ENCODE measurements at regions not wholly inside any gene's neighbourhood (a gene's known extent, or its start where the extent isn't known, plus 50 kb on each side); places are given as distances from the start of the nearest gene placed in this dataset.

DNA sequence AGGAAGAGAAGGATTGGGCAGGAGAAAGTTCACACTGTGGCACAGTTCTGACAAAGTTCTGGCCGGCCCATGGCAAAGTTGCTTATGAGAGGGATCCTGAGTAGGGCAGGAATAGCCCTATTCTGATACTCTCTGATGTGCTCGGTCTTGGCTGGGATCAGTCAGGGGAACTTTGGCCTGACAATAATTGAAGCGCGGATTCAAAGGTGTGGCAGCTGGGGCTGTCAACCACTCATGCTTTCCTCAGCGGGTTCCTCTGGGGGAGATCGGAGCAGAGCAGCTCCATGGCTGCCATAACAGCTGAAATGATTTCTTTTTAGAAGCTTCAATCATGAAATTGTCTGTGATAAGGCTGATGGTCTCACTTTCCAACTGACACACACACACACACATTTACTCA is 714.1 kb downstream of the DHX35 start:
- in situ Hi-C loops (cut with MboI; ENCODE audit: low sequenced_read_pairs), result no loop called here

DNA sequence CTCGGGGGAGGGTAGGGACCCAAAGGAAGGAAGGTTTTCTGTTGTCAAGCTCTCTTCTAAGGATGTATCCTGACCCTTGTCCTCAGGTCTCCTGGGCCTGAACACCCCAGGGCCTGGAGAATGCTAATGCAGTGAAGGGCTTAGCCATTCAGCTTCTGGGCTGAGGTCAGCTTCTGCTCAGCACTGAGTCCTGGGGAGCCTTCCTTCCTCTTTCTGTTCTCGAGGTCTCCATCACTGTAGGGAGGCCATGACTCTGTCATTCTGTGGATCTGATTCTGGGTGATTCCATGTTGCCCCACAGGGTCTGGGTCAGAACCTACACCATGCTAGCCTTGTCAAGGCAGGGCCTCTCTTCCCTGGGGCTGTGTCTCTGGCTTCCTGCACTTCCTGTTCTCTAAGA is 712.7 kb downstream of the DHX35 start:
- in situ Hi-C loops (cut with MboI; ENCODE audit: low sequenced_read_pairs), result no loop called here

DNA sequence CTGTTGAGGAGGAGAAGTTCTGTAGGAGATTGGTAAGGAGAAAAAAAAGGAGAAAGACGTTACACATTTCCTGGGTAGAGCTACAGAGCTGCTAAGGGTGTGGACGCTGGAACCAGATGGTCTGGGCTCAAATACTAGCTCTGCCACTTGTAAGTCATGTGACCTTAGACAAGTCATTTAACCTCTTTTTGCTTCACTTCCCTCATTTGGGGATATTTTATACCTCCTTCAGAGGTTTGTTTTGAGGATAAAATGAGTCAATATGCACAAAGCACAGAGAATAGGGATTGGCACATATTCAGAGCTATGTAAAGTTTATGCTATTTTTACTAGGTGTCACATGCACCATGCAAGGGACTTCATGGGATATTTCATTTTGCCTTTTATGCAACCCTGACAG is 708.8 kb downstream of the DHX35 start:
- in situ Hi-C loops (cut with MboI; ENCODE audit: low sequenced_read_pairs), result no loop called here

DNA sequence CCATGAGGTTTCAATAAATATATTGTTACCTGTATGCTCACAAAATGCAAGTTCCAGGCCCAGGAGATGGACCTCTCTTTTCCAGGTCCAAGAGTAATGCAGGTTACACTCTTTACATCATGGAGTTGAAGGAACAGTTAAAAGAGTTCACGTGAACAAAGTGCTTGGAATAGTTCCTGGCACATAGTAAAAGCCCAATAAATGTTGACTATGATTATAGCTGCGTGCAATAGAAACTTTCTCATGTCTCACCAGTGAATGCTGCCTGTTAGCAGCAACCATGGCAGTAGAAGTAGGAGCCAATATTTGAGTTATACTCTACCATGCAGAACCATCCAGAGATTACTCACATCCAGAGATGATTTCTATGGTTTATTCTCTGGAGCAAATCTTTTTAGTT is 707.5 kb downstream of the DHX35 start:
- in situ Hi-C loops (cut with MboI; ENCODE audit: low sequenced_read_pairs), result no loop called here

DNA sequence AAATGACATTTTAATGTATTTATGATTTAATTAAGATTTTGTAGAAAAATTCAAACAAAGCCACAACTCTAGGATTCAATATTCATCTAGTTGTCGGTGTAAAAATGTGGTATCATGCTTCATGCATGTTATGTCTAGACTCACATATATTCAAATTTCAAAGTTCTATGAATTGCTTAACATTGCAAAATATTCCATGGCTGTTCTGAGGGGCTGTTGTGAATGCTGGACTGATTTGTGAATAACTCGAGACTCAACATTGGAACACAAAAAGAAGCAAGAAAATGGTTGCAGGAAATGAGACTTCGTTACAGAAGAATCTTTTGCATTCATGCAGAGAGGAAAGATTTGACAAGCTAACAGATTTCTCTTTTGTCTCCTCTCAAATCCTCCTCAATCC is 705.9 kb downstream of the DHX35 start:
- in situ Hi-C loops (cut with MboI; ENCODE audit: low sequenced_read_pairs), result no loop called here

DNA sequence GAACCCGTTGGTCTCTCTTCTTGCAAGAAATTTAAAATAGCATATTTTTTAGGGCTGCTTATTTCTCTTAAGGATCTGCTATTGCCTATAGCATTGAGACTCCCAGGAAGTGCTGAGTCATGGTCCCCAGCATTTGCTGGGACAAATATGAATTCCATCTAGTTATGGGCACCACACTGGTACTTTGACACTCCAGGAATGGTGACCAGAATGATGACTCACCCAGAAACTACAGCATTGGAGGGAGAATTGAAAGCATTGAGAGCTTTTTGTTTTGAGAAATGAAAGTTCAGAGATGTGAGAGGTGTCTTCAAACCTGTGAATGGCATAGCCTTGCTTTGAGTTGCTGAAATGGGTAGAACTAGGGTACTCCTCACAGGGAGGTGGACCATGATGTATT is 699.7 kb downstream of the DHX35 start:
- in situ Hi-C loops (cut with MboI; ENCODE audit: low sequenced_read_pairs), result no loop called here

DNA sequence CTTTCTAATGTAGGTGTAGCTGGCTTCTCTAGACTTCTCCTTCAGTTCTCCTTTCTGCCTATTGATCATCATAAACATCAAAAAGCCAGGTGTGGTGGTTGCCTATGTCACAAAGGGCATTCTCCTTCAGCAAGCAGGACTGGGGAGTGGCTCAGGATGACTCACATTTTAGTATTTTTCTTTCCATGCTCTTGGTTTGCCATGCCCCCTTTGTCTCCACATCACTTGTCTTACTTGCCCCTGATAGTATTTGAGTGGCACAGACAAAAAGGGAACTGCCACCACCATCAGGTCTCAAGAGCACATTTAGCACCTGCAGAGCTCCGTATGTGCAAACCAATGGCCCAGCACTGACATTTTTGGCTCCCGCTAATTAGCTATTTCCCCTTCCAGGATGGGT is 698.8 kb downstream of the DHX35 start:
- in situ Hi-C loops (cut with MboI; ENCODE audit: low sequenced_read_pairs), result no loop called here

DNA sequence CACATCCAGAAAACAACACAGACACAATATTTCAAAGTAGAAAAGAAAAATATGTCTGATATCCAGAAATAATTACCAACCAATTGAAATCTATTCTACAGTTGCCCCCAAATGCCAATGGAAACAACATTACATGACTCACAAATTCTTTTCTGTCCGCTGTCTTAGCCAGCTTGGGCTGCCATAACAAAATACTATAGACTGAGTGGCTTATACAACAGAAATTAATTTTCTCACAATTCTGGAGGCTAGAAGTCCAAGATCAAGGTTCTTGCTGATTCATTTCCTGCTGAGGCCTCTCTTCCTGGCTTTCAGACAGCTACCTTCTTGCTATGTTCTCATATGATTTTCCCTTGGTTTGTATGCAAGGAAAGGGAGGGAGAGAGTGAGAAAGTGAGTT is 698.1 kb downstream of the DHX35 start:
- in situ Hi-C loops (cut with MboI; ENCODE audit: low sequenced_read_pairs), result no loop called here

DNA sequence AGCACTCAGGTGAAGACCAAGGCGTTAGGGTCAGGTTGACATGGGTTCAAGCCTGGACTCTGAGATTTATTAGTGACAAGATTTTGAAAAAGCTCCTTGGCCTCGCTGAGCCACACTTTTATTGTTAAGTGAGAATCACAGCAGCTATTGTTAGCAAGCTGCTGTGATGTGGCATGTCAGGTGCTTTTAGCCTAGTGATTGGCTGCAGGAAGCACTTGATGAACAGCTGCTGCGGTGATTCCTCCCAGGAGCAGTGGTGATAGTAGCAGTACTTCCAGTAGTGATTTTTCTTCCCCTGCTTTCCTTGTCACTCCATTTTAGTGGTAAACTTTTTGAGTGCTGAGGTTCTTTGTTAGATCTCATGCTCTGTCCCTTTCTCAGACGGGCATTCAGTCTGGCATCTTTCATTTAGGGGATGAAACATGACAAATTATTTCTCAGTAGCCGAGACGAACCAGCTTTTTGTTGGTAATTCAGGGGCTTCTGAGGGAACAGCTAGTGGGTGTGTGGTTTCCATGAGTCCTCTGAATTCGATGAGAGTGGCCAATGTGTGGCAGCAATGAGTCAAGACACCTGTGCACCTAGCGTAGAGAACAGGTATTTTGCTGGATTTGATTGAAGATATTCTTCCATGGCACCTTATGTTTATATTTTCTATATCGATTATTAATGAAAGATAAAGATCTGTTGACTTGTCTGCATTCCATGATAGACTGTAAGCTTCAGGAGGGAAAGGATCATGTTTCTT is 696.7 kb downstream of the DHX35 start:
- in situ Hi-C loops (cut with MboI; ENCODE audit: low sequenced_read_pairs), result no loop called here

DNA sequence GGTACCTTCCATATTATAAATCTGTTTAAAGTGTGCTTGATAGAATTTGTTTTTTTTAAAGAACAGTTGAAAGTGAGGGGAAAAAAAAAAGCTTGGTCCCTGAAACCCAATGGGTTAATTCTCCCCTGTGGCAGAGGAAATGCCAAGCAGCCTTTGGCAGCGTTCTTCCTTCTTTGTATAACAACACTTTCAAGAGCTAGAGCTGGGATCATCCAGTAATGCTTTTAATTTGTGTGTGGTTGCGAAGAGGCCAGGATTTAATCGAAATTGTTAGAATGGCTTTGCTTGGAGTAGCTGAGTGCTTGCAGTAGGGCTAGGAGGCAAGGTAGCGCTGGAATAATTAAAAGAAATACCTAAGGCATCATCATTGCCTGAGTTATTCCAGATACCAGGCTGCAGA is 692.0 kb downstream of the DHX35 start:
- in situ Hi-C loops (cut with MboI; ENCODE audit: low sequenced_read_pairs), result no loop called here

DNA sequence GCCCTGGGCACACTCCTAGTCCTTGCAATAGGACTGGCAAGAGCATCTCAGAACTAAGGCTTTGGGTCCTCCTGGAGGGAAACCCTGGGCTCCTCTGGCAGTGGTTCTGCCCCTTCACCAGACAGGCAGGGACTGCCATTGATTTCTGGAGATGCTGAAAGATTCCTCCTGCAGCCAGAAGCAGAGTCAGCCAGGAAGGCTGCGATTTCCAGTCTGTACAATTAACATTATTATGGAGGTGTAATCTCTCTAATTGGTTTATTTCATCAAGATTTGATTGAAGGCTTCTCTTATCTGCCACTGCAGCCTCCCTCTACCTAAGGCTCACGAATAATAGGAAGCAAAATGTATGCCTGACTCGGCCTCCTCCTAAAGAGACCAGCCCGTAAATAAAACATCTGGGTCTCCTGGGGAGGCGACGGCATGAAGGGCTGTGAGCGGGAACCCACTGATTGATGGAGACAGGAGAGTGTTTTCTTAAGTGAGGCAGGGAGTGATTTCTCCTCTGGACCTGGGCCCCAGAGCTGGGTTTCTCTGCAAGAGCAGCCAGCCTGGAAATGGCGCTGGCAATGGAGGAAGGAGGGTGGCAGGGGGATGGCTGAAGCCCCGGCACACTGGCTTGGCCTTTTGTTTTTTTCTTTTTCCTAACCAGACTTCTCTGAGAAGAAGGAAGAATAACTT is 689.6 kb downstream of the DHX35 start:
- in situ Hi-C loops (cut with MboI; ENCODE audit: low sequenced_read_pairs), result no loop called here

DNA sequence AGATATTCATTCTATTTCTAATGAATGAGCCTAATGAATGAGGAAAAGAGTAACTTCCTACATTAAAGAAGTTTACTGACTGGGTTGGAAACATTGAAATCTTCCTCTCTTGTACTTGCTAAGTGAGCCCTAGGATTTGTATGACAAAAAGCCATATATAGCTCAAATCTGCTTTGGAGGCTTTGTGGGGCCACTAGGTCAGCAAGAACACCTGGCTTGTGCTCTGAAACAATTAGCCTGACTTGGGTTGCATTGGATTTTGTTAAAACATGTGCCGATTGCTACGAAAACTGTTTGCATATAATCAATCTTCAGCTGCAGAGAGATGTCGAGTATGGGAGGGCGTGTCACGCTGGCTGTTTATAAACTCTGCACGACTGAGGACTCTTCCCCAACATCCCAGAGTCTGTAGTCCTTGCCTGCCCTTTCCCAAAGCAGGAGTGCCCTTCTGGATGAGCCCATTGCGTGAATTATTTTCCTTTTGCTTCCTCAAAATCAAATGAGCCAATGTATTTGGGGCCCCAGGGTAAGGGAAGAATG is 684.8 kb downstream of the DHX35 start:
- in situ Hi-C loops (cut with MboI; ENCODE audit: low sequenced_read_pairs), result no loop called here

DNA sequence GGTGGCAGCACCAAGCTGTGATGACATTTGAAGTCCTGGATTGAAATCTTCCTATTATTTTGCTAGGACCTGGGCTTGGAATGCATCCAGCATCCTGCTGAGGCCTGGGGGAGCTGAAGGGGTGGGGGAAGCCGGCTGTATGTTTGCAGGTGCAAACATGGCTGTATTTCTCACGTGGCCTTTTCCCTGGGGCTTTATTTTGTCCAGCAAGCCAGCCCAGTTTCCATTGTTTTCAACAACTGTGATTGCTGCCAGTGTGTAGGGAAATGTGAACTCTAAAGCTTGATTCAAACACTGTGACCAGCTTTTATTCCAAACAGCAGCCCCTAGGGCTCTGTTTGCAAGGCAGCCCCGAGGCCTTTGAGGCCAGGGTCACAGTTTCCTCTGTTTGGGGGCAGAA is 683.0 kb downstream of the DHX35 start:
- in situ Hi-C loops (cut with MboI; ENCODE audit: low sequenced_read_pairs), result no loop called here

DNA sequence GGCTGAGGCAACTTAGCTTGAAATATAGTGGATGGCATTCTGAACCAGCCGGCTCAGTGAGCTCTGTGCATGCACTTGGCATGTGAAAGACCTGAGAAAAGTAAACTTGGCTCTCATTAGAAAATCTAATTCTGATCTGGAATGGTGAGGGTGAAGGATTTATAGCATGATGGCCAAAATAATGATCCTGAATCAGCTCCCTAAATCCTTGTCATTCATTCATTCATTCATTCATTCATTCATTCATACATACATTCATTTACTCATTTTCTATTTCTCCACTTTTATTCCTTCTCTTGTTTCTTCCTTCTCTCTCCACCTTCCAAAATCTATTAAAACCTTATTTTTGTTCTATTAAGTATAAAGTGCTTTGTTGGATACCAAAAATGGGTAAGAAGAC is 681.1 kb downstream of the DHX35 start:
- in situ Hi-C loops (cut with MboI; ENCODE audit: low sequenced_read_pairs), result no loop called here

DNA sequence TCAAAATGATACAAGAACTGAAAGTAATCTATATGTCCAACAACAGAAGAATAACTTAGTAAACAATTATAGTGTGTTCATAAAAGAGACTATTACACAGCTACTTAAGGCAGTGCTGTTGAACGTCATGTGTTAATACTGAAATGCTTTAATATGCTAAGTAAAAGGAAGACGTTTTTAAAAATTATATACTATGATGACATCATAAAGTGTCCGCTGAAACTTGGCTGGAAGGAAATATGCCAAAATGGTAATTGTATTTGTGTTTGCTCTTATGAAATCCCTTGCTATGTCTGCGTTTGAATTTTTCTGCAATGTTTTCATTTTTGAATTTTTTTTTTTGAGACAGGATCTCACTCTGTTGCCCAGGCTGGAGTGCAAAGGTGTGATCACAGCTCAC is 679.3 kb downstream of the DHX35 start:
- in situ Hi-C loops (cut with MboI; ENCODE audit: low sequenced_read_pairs), result no loop called here

DNA sequence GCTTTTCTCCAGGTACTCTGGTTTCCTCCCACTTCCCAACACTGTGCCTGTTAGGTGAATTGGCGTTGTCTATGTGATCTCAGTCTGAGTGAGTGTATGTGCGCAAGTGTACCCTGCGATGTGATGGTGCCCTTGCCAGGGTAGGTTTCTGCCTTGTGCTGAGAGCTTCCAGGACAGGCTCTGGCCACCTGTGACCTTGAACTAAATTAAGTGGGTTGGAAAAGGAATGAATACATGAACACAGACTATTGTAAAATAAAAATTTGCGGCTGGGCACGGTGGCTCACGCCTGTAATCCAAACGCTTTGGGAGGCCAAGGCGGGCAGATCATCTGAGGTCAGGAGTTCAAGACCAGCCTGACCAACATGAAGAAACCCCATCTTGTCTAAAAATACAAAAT is 678.0 kb downstream of the DHX35 start:
- in situ Hi-C loops (cut with MboI; ENCODE audit: low sequenced_read_pairs), result no loop called here

DNA sequence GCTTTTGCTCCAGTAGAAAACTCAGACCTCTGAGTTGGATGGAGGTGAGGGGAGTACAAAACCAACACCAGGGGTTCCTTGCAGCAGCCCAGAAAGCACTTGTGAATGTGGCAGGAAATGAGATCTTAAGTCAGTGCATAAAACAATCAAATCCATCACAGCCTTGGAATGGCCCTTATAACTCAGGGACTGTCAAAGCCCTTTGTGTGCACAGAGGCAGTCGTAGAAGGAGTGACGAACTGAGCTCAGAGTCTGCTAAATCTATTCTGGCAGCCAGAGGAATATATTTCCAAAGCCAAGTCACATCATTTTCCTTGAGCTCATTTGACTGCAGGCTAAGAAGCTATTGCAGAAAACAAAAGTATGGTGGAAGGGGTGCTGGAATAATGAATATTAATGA is 676.6 kb downstream of the DHX35 start:
- in situ Hi-C loops (cut with MboI; ENCODE audit: low sequenced_read_pairs), result no loop called here

DNA sequence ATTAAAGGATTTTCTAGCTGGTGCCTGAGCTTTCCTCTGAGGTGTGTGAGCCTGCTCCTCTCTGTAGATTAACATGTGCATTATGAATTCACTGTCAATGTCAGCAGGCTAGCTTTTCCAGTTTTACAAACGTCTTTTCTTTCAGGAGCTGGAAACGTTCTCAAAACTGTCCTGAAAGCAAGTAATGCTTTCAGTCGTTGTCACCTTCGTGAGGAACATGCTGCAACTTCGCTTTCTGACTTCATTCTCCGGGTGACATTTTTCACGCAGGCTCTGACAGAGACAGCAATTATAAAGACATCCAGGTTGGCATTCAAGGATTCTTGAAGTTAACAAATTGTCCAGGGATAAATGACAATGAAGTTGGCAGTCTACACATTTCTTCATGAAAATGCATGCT is 671.5 kb downstream of the DHX35 start:
- in situ Hi-C loops (cut with MboI; ENCODE audit: low sequenced_read_pairs), result no loop called here

DNA sequence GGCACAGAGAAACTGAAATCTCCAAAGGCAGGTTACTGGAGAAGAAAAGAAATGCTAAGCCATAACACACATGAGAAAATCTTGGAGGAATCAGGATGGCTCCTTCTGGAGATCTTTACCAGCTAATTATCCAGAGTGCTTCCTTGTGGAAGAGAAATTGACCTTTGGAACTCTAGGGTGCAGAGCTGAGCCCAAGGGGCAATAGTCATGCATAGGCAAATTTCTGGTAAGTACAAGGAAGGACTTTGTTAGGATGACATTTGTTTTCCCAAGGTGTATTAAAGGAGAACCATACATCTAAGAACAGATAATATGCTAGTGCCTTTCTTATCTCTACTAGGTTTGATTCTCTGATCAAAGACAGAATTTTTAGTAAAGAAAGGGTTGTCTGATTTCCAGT is 670.6 kb downstream of the DHX35 start:
- in situ Hi-C loops (cut with MboI; ENCODE audit: low sequenced_read_pairs), result no loop called here

DNA sequence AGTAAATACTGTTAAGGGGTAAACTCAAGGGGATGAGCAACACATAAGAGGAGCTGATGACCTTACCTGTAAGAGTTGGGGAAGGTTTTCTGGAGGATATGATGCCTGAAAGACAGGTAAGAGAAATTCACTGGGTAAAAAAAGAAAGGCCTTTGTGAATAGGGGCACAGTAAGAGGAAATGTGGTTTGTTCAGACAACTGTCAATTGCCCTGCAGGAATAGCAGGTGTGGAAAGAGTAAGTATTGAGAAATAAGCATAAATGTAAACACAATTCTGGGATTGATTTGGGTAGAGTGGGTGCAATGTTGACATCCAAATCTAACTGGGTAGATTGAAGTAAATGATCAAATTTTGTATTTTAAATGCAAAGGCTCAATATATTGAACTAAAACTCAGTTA is 670.0 kb downstream of the DHX35 start:
- in situ Hi-C loops (cut with MboI; ENCODE audit: low sequenced_read_pairs), result no loop called here

DNA sequence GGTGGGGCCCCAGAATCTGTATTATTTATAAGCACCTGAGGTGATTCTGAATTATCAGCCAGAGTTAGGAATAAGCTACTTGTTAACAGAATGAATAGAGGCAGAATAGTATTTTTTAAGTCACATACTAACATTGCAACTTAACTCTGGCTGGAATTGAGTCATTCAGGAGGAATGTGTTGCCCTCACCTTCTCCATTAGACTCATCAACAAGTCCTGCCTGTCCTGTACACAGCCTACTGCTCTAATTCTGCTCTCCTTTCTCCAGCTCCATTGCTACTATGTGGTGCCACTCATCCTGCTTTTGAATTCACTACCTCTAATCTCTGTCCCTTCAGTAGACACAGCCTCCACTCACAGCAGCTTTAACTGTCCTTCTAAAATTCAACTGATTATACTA is 669.4 kb downstream of the DHX35 start:
- in situ Hi-C loops (cut with MboI; ENCODE audit: low sequenced_read_pairs), result no loop called here

DNA sequence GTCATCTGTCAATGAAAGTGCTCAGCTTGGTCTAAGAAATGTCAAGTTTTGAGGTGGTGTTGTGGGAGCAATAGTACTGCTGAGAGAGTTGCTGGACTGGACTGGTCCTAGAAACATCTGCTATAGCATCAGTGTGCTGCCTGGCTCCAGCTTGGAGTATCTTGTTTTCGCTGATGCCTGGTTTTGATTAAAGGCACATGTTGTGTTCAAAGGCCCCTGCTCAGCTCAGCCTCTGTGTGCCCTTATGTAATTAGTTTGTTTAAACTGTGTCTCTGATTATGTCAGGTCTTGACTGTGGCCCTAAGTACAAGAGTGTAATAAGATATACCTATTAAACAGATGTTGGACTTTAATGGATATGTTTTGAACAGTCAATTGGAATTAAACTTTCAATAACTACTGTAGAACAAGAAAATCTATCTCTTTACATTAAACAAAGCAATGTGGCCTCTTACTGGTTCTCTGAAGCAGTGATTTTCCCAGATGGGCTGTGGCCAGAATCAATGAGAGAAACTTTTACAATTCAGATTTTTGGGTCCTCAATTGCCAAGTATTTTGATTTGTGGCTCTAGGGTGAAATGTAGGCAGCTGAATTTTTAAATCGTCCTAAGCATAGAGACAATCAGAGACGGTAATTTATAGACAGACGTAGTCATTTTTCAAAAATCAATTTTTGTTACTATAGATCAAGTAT is 668.2 kb downstream of the DHX35 start:
- in situ Hi-C loops (cut with MboI; ENCODE audit: low sequenced_read_pairs), result no loop called here
